HUES64 (cell line): ENCODE measurements at regions not wholly inside any gene's neighbourhood (a gene's known extent, or its start where the extent isn't known, plus 50 kb on each side); places are given as distances from the start of the nearest gene placed in this dataset.

Experiments used
- H3K27ac ChIP-seq: 2 replicates; pipeline ENCODE4 v1.7.0; 2013; ENCODE audit warnings: low read depth, low read length, inconsistent platforms
- H3K27me3 ChIP-seq: 2 replicates; pipeline ENCODE4 v1.6.1; 2013; ENCODE audit warnings: mild to moderate bottlenecking, low read length; ENCODE audit not compliant: insufficient read depth
- H3K36me3 ChIP-seq: 2 replicates; pipeline ENCODE4 v1.6.1; 2013; ENCODE audit warnings: mild to moderate bottlenecking, low read length; ENCODE audit not compliant: insufficient read depth
- H3K4me1 ChIP-seq: 2 replicates; pipeline ENCODE4 v1.6.1; 2013; ENCODE audit warnings: mild to moderate bottlenecking, low read length, moderate library complexity; ENCODE audit not compliant: insufficient read depth
- H3K4me3 ChIP-seq: 2 replicates; pipeline ENCODE4 v1.5.1; 2013; ENCODE audit warnings: mild to moderate bottlenecking, low read length, moderate library complexity
- H3K9ac ChIP-seq: 2 replicates; pipeline ENCODE4 v1.6.1; 2013; ENCODE audit warnings: mild to moderate bottlenecking, low read depth, low read length
- H3K9me3 ChIP-seq: 2 replicates; pipeline ENCODE4 v1.6.1; 2013; ENCODE audit warnings: low read depth, low read length; ENCODE audit not compliant: insufficient read depth
- WGBS: fragments of 150-250, 120-280 bp; methylation state at CpG from one replicate; pipeline ENCODE4 v1.1.7; 2013; ENCODE audit warnings: missing lambda C conversion rate; 5-methylcytosine and 5-hydroxymethylcytosine counted together

GRCh38 chr1:82597649-82598048 is 796.9 kb downstream of the ADGRL2 start:
- no peak overlapping the region for H3K4me3 ChIP-seq
- no peak overlapping the region for H3K9ac ChIP-seq
- no peaks in the 10 kb centered on the region for H3K36me3 ChIP-seq
- no peaks in the 10 kb centered on the region for H3K27me3 ChIP-seq
- peaks cover 11% of the 10 kb centered on the region for H3K4me1 ChIP-seq
- no peak overlapping the region for H3K27ac ChIP-seq
- 98% methylated on average over 3 of the region's 3 CpGs for WGBS
- no peaks in the 10 kb centered on the region for H3K9me3 ChIP-seq

GRCh38 chr1:82597141-82597540 is 796.4 kb downstream of the ADGRL2 start:
- 78% methylated on average over 1 of the region's 1 CpG for whole genome bisulfite sequencing
- Histone ChIP-seq H3K27me3 (no peaks in the 10 kb centered on the region), H3K9me3 (no peaks in the 10 kb centered on the region), H3K4me3 (no peak overlapping the region), H3K9ac (no peak overlapping the region), H3K27ac (no peak overlapping the region), H3K36me3 (no peaks in the 10 kb centered on the region), H3K4me1 (peaks cover 11% of the 10 kb centered on the region)

- H3K4me3 ChIP-seq: no peak overlapping the region
- H3K27ac ChIP-seq: no peak overlapping the region
- H3K36me3 ChIP-seq: no peaks in the 10 kb centered on the region
- no peak overlapping the region for H3K9ac ChIP-seq
- 93% methylated on average over 2 of the region's 2 CpGs for WGBS
- H3K9me3 ChIP-seq: no peaks in the 10 kb centered on the region
- no peaks in the 10 kb centered on the region for H3K27me3 ChIP-seq
- H3K4me1 ChIP-seq: peaks cover 11% of the 10 kb centered on the region
Measured at GRCh38 chr1:82593561-82593960, 792.8 kb downstream of the ADGRL2 start.

GRCh38 chr1:82589588-82589987 is 788.9 kb downstream of the ADGRL2 start:
- 96% methylated on average over 5 of the region's 5 CpGs for WGBS
- Histone ChIP-seq H3K9me3 (no peaks in the 10 kb centered on the region), H3K4me3 (no peak overlapping the region), H3K4me1 (no peaks in the 10 kb centered on the region), H3K27ac (no peak overlapping the region), H3K27me3 (no peaks in the 10 kb centered on the region), H3K36me3 (no peaks in the 10 kb centered on the region), H3K9ac (no peak overlapping the region)

- Histone ChIP-seq H3K9me3 (no peaks in the 10 kb centered on the region), H3K4me1 (no peaks in the 10 kb centered on the region), H3K27me3 (no peaks in the 10 kb centered on the region), H3K9ac (no peak overlapping the region), H3K36me3 (no peaks in the 10 kb centered on the region), H3K4me3 (no peak overlapping the region), H3K27ac (no peak overlapping the region)
- no CpG with 5 or more reads among the region's 1 CpG for WGBS
Measured at GRCh38 chr1:82587371-82587770, 786.6 kb downstream of the ADGRL2 start.

- H3K4me3 ChIP-seq: no peak overlapping the region
- no peaks in the 10 kb centered on the region for H3K9me3 ChIP-seq
- H3K36me3 ChIP-seq: no peaks in the 10 kb centered on the region
- H3K4me1 ChIP-seq: no peaks in the 10 kb centered on the region
- no peak overlapping the region for H3K9ac ChIP-seq
- H3K27ac ChIP-seq: no peak overlapping the region
- no peaks in the 10 kb centered on the region for H3K27me3 ChIP-seq
Measured at GRCh38 chr1:82586473-82586872, 785.7 kb downstream of the ADGRL2 start.

GRCh38 chr1:82582347-82582746 is 781.6 kb downstream of the ADGRL2 start:
- Histone ChIP-seq H3K9me3 (no peaks in the 10 kb centered on the region), H3K9ac (no peak overlapping the region), H3K36me3 (no peaks in the 10 kb centered on the region), H3K27ac (no peak overlapping the region), H3K4me1 (0 out of 2 replicates have a peak, but pooled peaks cover 8% of the 10 kb centered on the region), H3K27me3 (no peaks in the 10 kb centered on the region), H3K4me3 (no peak overlapping the region)
- 74% methylated on average over 3 of the region's 3 CpGs for WGBS

GRCh38 chr1:82578086-82578726 is 777.5 kb downstream of the ADGRL2 start:
- no peak overlapping the region for H3K9ac ChIP-seq
- no peaks in the 10 kb centered on the region for H3K9me3 ChIP-seq
- WGBS: 100% methylated on average over 3 of the region's 3 CpGs
- no peak overlapping the region for H3K4me3 ChIP-seq
- H3K4me1 ChIP-seq: 0 out of 2 replicates have a peak, but pooled peaks cover 8% of the 10 kb centered on the region
- no peaks in the 10 kb centered on the region for H3K36me3 ChIP-seq
- H3K27me3 ChIP-seq: no peaks in the 10 kb centered on the region
- H3K27ac ChIP-seq: no peak overlapping the region

- H3K27ac ChIP-seq: no peak overlapping the region
- H3K9ac ChIP-seq: no peak overlapping the region
- no peaks in the 10 kb centered on the region for H3K9me3 ChIP-seq
- H3K27me3 ChIP-seq: no peaks in the 10 kb centered on the region
- 95% methylated on average over 2 of the region's 3 CpGs for WGBS
- no peak overlapping the region for H3K4me3 ChIP-seq
- H3K36me3 ChIP-seq: no peaks in the 10 kb centered on the region
- peaks cover 24% of the 10 kb centered on the region for H3K4me1 ChIP-seq
Measured at GRCh38 chr1:82567348-82567747, 766.6 kb downstream of the ADGRL2 start.

- no peaks in the 10 kb centered on the region for H3K36me3 ChIP-seq
- H3K27ac ChIP-seq: no peak overlapping the region
- H3K9ac ChIP-seq: no peak overlapping the region
- WGBS: 80% methylated on average over 6 of the region's 6 CpGs
- H3K27me3 ChIP-seq: no peaks in the 10 kb centered on the region
- peaks cover 30% of the 10 kb centered on the region for H3K4me1 ChIP-seq
- H3K9me3 ChIP-seq: no peaks in the 10 kb centered on the region
- H3K4me3 ChIP-seq: no peak overlapping the region
Measured at GRCh38 chr1:82565546-82565945, 764.8 kb downstream of the ADGRL2 start.

GRCh38 chr1:82565146-82565545 is 764.4 kb downstream of the ADGRL2 start:
- H3K9me3 ChIP-seq: no peaks in the 10 kb centered on the region
- no peak overlapping the region for H3K9ac ChIP-seq
- no peak overlapping the region for H3K27ac ChIP-seq
- 79% methylated on average over 3 of the region's 3 CpGs for WGBS
- peaks cover 30% of the 10 kb centered on the region for H3K4me1 ChIP-seq
- H3K4me3 ChIP-seq: no peak overlapping the region
- H3K27me3 ChIP-seq: no peaks in the 10 kb centered on the region
- no peaks in the 10 kb centered on the region for H3K36me3 ChIP-seq

- WGBS: 91% methylated on average over 2 of the region's 2 CpGs
Measured at GRCh38 chr1:82564333-82564732, 763.6 kb downstream of the ADGRL2 start.

More at GRCh38 chr1:82564333-82564732, 763.6 kb downstream of the ADGRL2 start:
- Histone ChIP-seq H3K9me3 (no peaks in the 10 kb centered on the region), H3K9ac (no peak overlapping the region), H3K27me3 (no peaks in the 10 kb centered on the region), H3K36me3 (no peaks in the 10 kb centered on the region), H3K27ac (no peak overlapping the region), H3K4me1 (peaks cover 30% of the 10 kb centered on the region), H3K4me3 (no peak overlapping the region)
